Ascending aorta (tissue), 2 donors: ENCODE measurements at regions not wholly inside any gene's neighbourhood (a gene's known extent, or its start where the extent isn't known, plus 50 kb on each side); places are given as distances from the start of the nearest gene placed in this dataset.

ENCODE experiments used
- DNase-seq, 2 donors: peaks; one replicate each; pipeline ENCODE4 v3.0.0-alpha.2; 2019; ENCODE audit warnings: low spot score in 2 of 2
- H3K27ac ChIP-seq, 2 donors: fragments of 200-600 bp; sonication (generic); one replicate each; pipeline ENCODE4 v1.5.1; 2016 to 2017; ENCODE audit warnings: mild to moderate bottlenecking in 1 of 2
- H3K27me3 ChIP-seq: fragments of 200-600 bp; sonication (generic); one replicate; pipeline ENCODE4 v1.5.1; 2017
- H3K36me3 ChIP-seq, 2 donors: fragments of 200-600 bp; sonication (generic); one replicate each; pipeline ENCODE4 v1.5.1; 2016
- H3K4me1 ChIP-seq, 2 donors: fragments of 200-600 bp; sonication (generic); one replicate each; pipeline ENCODE4 v1.5.1; 2016 to 2017; ENCODE audit warnings: mild to moderate bottlenecking in 1 of 2
- H3K4me3 ChIP-seq, 2 donors: fragments of 200-600 bp; sonication (generic); one replicate each; pipeline ENCODE4 v1.5.1; 2016 to 2017; ENCODE audit warnings: mild to moderate bottlenecking in 1 of 2
- H3K9me3 ChIP-seq, 2 donors: fragments of 200-600 bp; sonication (generic); one replicate each; pipeline ENCODE4 v1.5.1; 2016
- intact Hi-C: fragments of 100-400 bp; cut with DNase I; formaldehyde crosslinking; loops from one replicate; pipeline ENCODE4 v1.15.1; 2023
- TF ChIP-seq, protein P1 (sequence below), 3 experiments: fragments of 200-600 bp in 2 of 3; fragments of 450-650 bp in 1 of 3; sonication (generic) in 2 of 3; IDR thresholded peaks; one replicate each; pipeline ENCODE4 v1.5.1; 2016 to 2019; ENCODE audit warnings: antibody characterized with exemption in 3 of 3, mild to moderate bottlenecking in 1 of 3, moderate library complexity in 1 of 3

GRCh38 chr10:43827853-43828252 is 179.2 kb upstream of the ZNF32 start:
- peak overlapping the region in 1 of 2 donors; percentile 88 for H3K27ac ChIP-seq
- H3K4me3 ChIP-seq = no peak overlapping the region
- H3K27me3 ChIP-seq = no peaks in the 10 kb centered on the region

DNA sequence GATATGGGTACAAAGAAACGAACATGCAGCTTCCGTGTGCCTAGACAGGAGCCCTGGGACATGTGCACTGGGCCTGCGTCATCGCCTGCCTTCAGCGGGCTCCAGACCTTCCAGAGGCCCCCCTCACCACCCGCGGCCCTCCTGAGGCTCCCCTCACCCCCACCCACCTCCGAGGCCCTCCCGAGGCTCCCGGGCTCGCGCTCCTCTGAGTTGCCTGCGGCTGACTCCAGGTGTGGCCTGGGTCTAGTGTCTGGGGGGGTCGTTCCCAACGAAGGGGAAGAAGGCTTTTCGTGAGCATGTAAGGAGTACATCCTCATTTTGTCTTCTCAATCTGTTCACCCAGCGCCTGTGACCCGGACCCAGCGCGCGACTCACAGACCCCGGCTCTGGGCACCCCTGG is 177.3 kb upstream of the ZNF32 start:
- DNase-seq = no peak
- peak overlapping the region; percentile 88 for H3K27ac ChIP-seq
- peaks cover 6 to 30% of the 10 kb centered on the region in 2 donors for H3K4me1 ChIP-seq
- intact Hi-C loops = loop anchor here (5.0 kb wide), 1 partner anchor 86 kb away; no protein-coding TSS in a partner anchor
- no peak overlapping the region for H3K4me3 ChIP-seq
- TF ChIP-seq, protein P1, sequence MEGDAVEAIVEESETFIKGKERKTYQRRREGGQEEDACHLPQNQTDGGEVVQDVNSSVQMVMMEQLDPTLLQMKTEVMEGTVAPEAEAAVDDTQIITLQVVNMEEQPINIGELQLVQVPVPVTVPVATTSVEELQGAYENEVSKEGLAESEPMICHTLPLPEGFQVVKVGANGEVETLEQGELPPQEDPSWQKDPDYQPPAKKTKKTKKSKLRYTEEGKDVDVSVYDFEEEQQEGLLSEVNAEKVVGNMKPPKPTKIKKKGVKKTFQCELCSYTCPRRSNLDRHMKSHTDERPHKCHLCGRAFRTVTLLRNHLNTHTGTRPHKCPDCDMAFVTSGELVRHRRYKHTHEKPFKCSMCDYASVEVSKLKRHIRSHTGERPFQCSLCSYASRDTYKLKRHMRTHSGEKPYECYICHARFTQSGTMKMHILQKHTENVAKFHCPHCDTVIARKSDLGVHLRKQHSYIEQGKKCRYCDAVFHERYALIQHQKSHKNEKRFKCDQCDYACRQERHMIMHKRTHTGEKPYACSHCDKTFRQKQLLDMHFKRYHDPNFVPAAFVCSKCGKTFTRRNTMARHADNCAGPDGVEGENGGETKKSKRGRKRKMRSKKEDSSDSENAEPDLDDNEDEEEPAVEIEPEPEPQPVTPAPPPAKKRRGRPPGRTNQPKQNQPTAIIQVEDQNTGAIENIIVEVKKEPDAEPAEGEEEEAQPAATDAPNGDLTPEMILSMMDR (IDR thresholded peaks at IDR 0.05) = no peak
- H3K9me3 ChIP-seq = no peaks in the 10 kb centered on the region
- H3K36me3 ChIP-seq = no peaks in the 10 kb centered on the region
- no peaks in the 10 kb centered on the region for H3K27me3 ChIP-seq

More at GRCh38 chr10:43827853-43828252, 179.2 kb upstream of the ZNF32 start:
- TF ChIP-seq, protein P1 (IDR thresholded peaks at IDR 0.05) = no peak
- Histone ChIP-seq H3K4me1 (peaks cover 1 to 25% of the 10 kb centered on the region in 2 donors), H3K36me3 (no peaks in the 10 kb centered on the region), H3K9me3 (no peaks in the 10 kb centered on the region)
- intact Hi-C loops = loop anchor here (5.0 kb wide), 1 partner anchor 84 kb away; no protein-coding TSS in a partner anchor
- DNase-seq = no peak

DNA sequence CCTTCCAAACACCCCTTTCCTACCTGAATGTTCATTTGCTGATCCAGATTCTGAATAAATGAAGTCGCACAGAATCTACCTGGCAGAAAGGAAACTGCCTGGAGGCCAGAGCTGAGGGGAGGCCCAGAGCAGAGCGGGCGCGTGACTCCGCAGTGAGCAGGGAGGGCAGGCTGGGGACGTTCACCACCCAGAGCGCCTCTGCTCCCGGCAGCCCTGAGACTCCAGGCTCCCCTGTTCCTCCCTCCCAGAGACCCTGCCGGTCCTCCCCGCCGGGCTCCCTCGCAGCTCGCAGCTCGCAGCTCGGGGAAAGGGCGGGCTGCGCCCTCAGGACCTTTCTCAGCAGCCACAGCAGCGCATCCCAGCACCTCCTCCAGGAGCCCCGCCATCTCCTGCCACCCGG is 176.7 kb upstream of the ZNF32 start:
- H3K27me3 ChIP-seq = no peaks in the 10 kb centered on the region
- H3K36me3 ChIP-seq = no peaks in the 10 kb centered on the region
- DNase-seq = no peak
- intact Hi-C loops = loop anchor here (5.0 kb wide), 1 partner anchor 87 kb away; no protein-coding TSS in a partner anchor
- no peaks in the 10 kb centered on the region for H3K9me3 ChIP-seq
- no peak overlapping the region for H3K4me3 ChIP-seq
- TF ChIP-seq, protein P1 (IDR thresholded peaks at IDR 0.05) = no peak
- peak overlapping the region; percentile 88 for H3K27ac ChIP-seq
- peaks cover 6 to 36% of the 10 kb centered on the region in 2 donors for H3K4me1 ChIP-seq

DNA sequence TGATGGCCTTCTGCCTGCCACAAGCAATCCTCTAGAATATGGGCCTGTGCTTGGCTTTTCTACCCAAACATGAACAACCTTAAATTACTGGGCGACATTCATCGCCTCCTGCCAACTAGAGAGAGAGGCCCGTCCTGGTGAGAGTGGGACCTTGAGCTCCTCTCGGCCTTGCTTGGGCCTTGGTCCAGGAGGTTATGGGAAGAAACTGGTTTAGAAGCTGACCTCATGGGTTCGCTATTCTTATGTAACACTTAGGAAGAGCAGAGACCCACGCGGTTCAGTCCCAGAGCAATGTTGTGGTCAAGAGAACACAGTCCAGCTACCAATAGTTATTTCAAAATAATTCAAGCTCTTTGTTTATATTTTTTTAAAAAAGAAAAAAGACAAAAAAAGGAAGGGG is 176.3 kb upstream of the ZNF32 start:
- Histone ChIP-seq H3K4me1 (peaks cover 6 to 38% of the 10 kb centered on the region in 2 donors), H3K9me3 (no peaks in the 10 kb centered on the region), H3K27ac (peak overlapping the region; percentile 88), H3K4me3 (no peak overlapping the region), H3K36me3 (no peaks in the 10 kb centered on the region), H3K27me3 (no peaks in the 10 kb centered on the region)
- TF ChIP-seq, protein P1 (IDR thresholded peaks at IDR 0.05) = no peak
- peak; percentile 42 to 92 for DNase-seq
- intact Hi-C loops = loop anchor here (5.0 kb wide), 2 partner anchors 87 to 1147 kb away; no protein-coding TSS in a partner anchor

GRCh38 chr10:43822631-43823580 is 174.2 kb upstream of the ZNF32 start:
- H3K36me3 ChIP-seq = no peaks in the 10 kb centered on the region
- H3K27ac ChIP-seq = peak overlapping the region; percentile 88
- intact Hi-C loops = loop anchor here (5.0 kb wide), 1 partner anchor 1149 kb away; no protein-coding TSS in a partner anchor
- no peaks in the 10 kb centered on the region for H3K9me3 ChIP-seq
- H3K4me3 ChIP-seq = no peak overlapping the region
- peaks cover 6 to 40% of the 10 kb centered on the region in 2 donors for H3K4me1 ChIP-seq
- no peaks in the 10 kb centered on the region for H3K27me3 ChIP-seq
- TF ChIP-seq, protein P1 (IDR thresholded peaks at IDR 0.05) = no peak
- DNase-seq = no peak
